ENCODE measurements at regions not wholly inside any gene's neighbourhood (a gene's known extent, or its start where the extent isn't known, plus 50 kb on each side); places are given as distances from the start of the nearest gene placed in this dataset.

DNA sequence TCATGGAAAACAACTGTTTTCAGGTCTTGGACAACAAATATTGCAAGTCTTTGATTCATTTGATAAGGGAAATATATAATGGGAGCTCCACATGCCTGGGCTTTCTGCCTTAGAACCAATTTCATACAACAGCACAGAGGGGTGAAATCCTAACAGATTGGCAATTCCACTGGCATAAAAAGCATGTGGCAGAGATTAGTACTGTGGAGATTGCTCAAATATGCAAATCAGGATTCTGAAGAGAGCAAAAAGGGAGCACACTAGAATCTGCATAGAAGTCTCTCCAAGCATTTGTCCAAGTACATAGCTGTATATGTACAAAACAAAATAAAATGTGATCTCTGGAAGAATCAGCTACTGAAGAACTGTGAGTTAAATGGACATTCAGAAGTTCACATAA is 312.9 kb upstream of the SLITRK5 start:
- TF ChIP-seq EZH2phosphoT487 (IDR thresholded peaks at IDR 0.05; ENCODE audit: insufficient read depth, low read depth) (no peak), EZH2 (IDR thresholded peaks at IDR 0.05; ENCODE audit: insufficient read depth, poor library complexity, severe bottlenecking) (no peak)

Data from GM23248 (cell line).